Stomach (tissue), 8 donors: ENCODE measurements at regions not wholly inside any gene's neighbourhood (a gene's known extent, or its start where the extent isn't known, plus 50 kb on each side); places are given as distances from the start of the nearest gene placed in this dataset.

Experiments used
- DNase-seq, 2 donors: peaks; one replicate each; pipeline versions ENCODE4 v3.0.0 to v3.0.0-alpha.2; 2013 to 2019
- H3K27ac ChIP-seq, 5 donors: fragments of 200-600 bp in 4 of 5; sonication (generic) in 4 of 5; one replicate each; pipeline ENCODE4 v1.5.1; 2013 to 2019; ENCODE audit warnings: mild to moderate bottlenecking in 1 of 5, moderate library complexity in 1 of 5
- H3K27me3 ChIP-seq, 3 donors: fragments of 200-600 bp; sonication (generic); one replicate each; pipeline ENCODE4 v1.5.1; 2017 to 2019; ENCODE audit warnings: mixed run types in 1 of 3
- H3K36me3 ChIP-seq, 4 donors: fragments of 200-600 bp; sonication (generic); 1 replicate in 3 of 4; 2 replicates in 1 of 4; pipeline ENCODE4 v1.5.1; 2016 to 2019
- H3K4me1 ChIP-seq, 4 donors: fragments of 200-600 bp; sonication (generic); one replicate each; pipeline ENCODE4 v1.5.1; 2016 to 2019
- H3K4me3 ChIP-seq, 4 donors: fragments of 200-600 bp; sonication (generic) in 3 of 4; one replicate each; pipeline ENCODE4 v1.5.1; 2016 to 2019; ENCODE audit warnings: mild to moderate bottlenecking in 1 of 4
- H3K9me3 ChIP-seq, 4 donors: fragments of 200-600 bp; sonication (generic); one replicate each; pipeline ENCODE4 v1.5.1; 2016 to 2019
- EP300 ChIP-seq: sonication (generic); formaldehyde crosslinking; IDR thresholded peaks from one replicate; pipeline ENCODE4 v1.6.1; 2017; ENCODE audit warnings: antibody characterized with exemption
- POLR2A ChIP-seq, 4 donors: fragments of 450-650 bp; IDR thresholded peaks; one replicate each; pipeline ENCODE4 v1.6.1; 2016; ENCODE audit warnings: antibody characterized with exemption in 4 of 4, control low read depth in 2 of 4, mild to moderate bottlenecking in 1 of 4, moderate library complexity in 1 of 4
- POLR2AphosphoS5 ChIP-seq, 3 donors: sonication (generic); formaldehyde crosslinking; IDR thresholded peaks; one replicate each; pipeline ENCODE4 v1.6.1; 2016; ENCODE audit warnings: antibody characterized with exemption in 3 of 3
- WGBS, 5 donors: extraction: QIAGEN DNeasy Blood & Tissue Kit in 3 of 5; methylation state at CpG; one replicate each; pipeline versions ENCODE4 v1.1.5 to v1.1.7; 2013 to 2018; 5-methylcytosine and 5-hydroxymethylcytosine counted together
- intact Hi-C: fragments of 100-400 bp; cut with DNase I; formaldehyde crosslinking; loops from one replicate; pipeline ENCODE4 v1.15.1; 2023; ENCODE audit warnings: low total_unique reads
- TF ChIP-seq, protein P1 (sequence below), 7 experiments: fragments of 450-650 bp in 4 of 7; fragments of 200-600 bp in 3 of 7; sonication (generic) in 3 of 7; IDR thresholded peaks; one replicate each; pipeline ENCODE4 v1.5.1; 2016 to 2019; ENCODE audit warnings: antibody characterized with exemption in 7 of 7, control low read depth in 2 of 7, mild to moderate bottlenecking in 1 of 7
- donor health status: healthy with polysubstance abuse.
- donor health status: Bipolar disorder and iron deficiency.
- donor health status: healthy.

DNA sequence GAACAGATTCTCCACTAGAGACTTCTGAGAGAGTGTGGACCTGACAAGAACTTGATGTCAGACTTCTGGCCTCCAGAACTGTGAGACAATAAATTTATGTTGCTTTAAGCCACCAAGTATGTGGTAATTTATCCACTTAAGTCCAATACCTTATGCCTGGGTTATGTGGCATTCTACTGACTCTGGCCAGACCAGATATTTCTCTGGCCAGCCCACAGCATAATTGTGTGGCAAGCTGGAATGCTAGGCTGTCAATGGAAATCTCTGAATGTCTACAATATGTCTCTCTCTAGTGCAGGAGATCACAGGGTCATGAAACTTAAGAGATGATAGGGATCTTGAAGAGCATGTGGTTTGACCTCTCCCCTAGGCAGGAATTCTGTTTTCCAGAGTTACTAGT lies 251.0 kb downstream of the ZNF674 start:
- intact Hi-C loops, result no loop called here
- Histone ChIP-seq H3K36me3 (no peaks in the 10 kb centered on the region), H3K27ac (no peak overlapping the region), H3K4me3 (no peak overlapping the region), H3K4me1 (no peaks in the 10 kb centered on the region), H3K27me3 (no peaks in the 10 kb centered on the region), H3K9me3 (no peaks in the 10 kb centered on the region)
- TF ChIP-seq, protein P1, sequence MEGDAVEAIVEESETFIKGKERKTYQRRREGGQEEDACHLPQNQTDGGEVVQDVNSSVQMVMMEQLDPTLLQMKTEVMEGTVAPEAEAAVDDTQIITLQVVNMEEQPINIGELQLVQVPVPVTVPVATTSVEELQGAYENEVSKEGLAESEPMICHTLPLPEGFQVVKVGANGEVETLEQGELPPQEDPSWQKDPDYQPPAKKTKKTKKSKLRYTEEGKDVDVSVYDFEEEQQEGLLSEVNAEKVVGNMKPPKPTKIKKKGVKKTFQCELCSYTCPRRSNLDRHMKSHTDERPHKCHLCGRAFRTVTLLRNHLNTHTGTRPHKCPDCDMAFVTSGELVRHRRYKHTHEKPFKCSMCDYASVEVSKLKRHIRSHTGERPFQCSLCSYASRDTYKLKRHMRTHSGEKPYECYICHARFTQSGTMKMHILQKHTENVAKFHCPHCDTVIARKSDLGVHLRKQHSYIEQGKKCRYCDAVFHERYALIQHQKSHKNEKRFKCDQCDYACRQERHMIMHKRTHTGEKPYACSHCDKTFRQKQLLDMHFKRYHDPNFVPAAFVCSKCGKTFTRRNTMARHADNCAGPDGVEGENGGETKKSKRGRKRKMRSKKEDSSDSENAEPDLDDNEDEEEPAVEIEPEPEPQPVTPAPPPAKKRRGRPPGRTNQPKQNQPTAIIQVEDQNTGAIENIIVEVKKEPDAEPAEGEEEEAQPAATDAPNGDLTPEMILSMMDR (IDR thresholded peaks at IDR 0.05), result no peak
- TF ChIP-seq EP300, result no peak
- TF ChIP-seq POLR2AphosphoS5 (IDR thresholded peaks at IDR 0.05), result no peak
- no peak for TF ChIP-seq POLR2A (IDR thresholded peaks at IDR 0.05)
- no peak for DNase-seq

DNA sequence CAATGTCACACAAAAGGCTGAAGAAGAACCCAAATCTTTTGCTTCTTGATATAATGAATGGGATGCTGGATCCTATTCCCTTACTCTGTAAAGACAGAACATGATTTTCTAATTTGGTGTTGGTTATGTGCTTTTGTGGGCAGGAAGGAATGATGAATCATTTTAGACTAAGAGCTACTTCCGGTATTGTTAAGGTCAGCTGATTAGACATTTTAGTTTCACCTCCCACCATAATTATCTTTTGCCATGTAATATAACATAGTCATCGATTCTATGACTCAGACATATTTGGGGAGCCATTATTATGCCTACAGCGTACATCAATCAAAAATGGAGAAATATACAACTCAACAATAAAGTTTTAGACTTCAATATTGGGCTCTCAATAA lies 265.3 kb downstream of the ZNF674 start:
- intact Hi-C loops, result no loop called here
- WGBS, 5 donors, result 52 to 63% (median 55%) methylated on average over 3 of the region's 3 CpGs
- Histone ChIP-seq H3K36me3 (no peaks in the 10 kb centered on the region), H3K27ac (no peak overlapping the region), H3K4me3 (no peak overlapping the region), H3K27me3 (no peaks in the 10 kb centered on the region), H3K4me1 (no peaks in the 10 kb centered on the region), H3K9me3 (no peaks in the 10 kb centered on the region)
- TF ChIP-seq POLR2AphosphoS5 (IDR thresholded peaks at IDR 0.05), result no peak
- no peak for TF ChIP-seq POLR2A (IDR thresholded peaks at IDR 0.05)
- TF ChIP-seq, protein P1 (IDR thresholded peaks at IDR 0.05), result no peak
- no peak for TF ChIP-seq EP300
- no peak for DNase-seq

DNA sequence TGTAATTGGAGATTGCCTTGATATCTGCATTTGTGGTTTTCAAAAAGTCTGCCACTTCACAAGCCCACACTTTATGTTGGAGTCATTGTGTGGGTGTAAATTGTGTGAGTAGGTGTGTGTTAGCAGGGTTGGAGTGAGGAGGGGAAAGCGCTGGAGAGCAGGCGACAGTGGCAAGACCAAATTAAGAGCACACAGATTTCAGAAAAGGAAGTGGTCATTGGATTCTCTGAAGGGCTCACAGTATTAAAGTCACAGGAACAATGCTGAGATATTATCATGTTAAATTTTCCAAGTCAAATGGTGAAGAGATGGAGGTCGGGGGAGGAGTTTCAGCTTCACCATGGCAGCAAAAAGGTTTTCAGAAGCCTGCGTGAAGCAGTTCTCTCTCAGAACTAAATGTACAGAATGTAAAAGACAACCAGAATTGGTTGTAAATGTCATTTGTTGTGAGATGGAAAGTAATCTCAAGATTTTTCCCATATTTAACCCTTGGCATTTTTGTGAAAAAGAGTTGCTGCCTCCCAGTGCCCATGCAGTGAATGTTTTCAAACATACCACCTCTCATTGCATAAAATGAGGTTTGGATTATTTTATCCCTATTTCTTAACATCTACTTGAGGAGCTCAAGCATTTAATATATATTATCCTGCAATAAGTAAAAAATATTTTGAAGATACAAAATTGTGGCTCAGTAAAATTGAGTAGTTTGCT lies 265.9 kb downstream of the ZNF674 start:
- Histone ChIP-seq H3K36me3 (no peaks in the 10 kb centered on the region), H3K27ac (no peak overlapping the region), H3K27me3 (no peaks in the 10 kb centered on the region), H3K4me3 (no peak overlapping the region), H3K9me3 (no peaks in the 10 kb centered on the region), H3K4me1 (no peaks in the 10 kb centered on the region)
- intact Hi-C loops, result no loop called here
- TF ChIP-seq, protein P1 (IDR thresholded peaks at IDR 0.05), result no peak
- TF ChIP-seq EP300 (no peak), POLR2A (IDR thresholded peaks at IDR 0.05) (no peak), POLR2AphosphoS5 (IDR thresholded peaks at IDR 0.05) (no peak)
- no peak for DNase-seq
- WGBS, 5 donors, result 51 to 78% (median 61%) methylated on average over 4 of the region's 4 CpGs

DNA sequence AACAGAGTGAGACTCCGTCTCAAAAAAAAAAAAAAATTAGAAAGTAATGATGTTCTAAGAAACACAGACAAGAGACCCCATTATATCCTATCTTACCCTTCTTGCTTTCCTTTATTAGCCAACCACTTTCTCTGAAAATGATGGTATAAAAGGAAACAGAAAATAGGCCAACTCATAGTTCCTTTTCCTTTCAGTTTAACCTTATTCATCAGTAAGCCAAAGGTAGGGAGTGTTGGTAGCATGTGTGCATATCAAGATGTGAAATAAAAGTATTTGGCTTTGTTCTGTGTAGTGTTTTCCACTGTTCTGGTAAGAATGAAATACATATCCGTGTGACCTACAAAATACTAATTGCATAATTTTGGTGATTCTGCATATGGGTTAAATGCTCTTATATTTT lies 266.6 kb downstream of the ZNF674 start:
- no peak for TF ChIP-seq EP300
- TF ChIP-seq, protein P1 (IDR thresholded peaks at IDR 0.05), result no peak
- TF ChIP-seq POLR2AphosphoS5 (IDR thresholded peaks at IDR 0.05), result no peak
- no peak for TF ChIP-seq POLR2A (IDR thresholded peaks at IDR 0.05)
- intact Hi-C loops, result no loop called here
- H3K4me3 ChIP-seq, result no peak overlapping the region
- no peak overlapping the region for H3K27ac ChIP-seq
- H3K9me3 ChIP-seq, result no peaks in the 10 kb centered on the region
- no peak for DNase-seq
- WGBS, 5 donors, result 73 to 89% (median 78%) methylated on average over 1 to 2 of the region's 2 CpGs
- no peaks in the 10 kb centered on the region for H3K4me1 ChIP-seq
- H3K36me3 ChIP-seq, result no peaks in the 10 kb centered on the region
- H3K27me3 ChIP-seq, result no peaks in the 10 kb centered on the region
